ENCODE measurements at regions not wholly inside any gene's neighbourhood (a gene's known extent, or its start where the extent isn't known, plus 50 kb on each side); places are given as distances from the start of the nearest gene placed in this dataset.

DNA sequence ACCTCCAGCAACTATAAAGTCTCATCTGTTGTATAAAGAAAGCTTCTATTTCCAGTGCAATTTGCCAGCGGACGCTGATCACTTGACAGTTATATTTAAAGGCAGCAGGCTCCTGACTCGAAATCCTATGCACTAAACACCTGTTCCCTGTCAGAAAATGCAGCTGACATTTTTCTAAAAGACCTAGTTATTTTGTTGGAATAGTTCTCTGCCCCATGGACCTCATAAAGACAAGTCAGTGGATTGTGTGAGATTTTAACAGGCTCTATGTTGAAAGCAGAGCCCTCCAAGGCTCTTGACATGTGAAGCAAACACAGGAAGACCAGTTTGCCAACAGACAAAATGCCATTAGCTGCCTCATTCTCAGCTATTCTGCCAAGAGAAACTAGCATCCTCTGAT is 304.7 kb upstream of the KLF12 start:
- TF ChIP-seq, protein P1, sequence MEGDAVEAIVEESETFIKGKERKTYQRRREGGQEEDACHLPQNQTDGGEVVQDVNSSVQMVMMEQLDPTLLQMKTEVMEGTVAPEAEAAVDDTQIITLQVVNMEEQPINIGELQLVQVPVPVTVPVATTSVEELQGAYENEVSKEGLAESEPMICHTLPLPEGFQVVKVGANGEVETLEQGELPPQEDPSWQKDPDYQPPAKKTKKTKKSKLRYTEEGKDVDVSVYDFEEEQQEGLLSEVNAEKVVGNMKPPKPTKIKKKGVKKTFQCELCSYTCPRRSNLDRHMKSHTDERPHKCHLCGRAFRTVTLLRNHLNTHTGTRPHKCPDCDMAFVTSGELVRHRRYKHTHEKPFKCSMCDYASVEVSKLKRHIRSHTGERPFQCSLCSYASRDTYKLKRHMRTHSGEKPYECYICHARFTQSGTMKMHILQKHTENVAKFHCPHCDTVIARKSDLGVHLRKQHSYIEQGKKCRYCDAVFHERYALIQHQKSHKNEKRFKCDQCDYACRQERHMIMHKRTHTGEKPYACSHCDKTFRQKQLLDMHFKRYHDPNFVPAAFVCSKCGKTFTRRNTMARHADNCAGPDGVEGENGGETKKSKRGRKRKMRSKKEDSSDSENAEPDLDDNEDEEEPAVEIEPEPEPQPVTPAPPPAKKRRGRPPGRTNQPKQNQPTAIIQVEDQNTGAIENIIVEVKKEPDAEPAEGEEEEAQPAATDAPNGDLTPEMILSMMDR (IDR thresholded peaks at IDR 0.05 in 8 of 11, conservative IDR thresholded peaks at IDR 0.05 in 3 of 11), result no peak
- no peak for TF ChIP-seq POLR2AphosphoS5 (IDR thresholded peaks at IDR 0.05)

Measured in spleen (tissue), 7 donors.